Left ventricle myocardium inferior (tissue), 1 donor: ENCODE measurements at regions not wholly inside any gene's neighbourhood (a gene's known extent, or its start where the extent isn't known, plus 50 kb on each side); places are given as distances from the start of the nearest gene placed in this dataset.

Source experiments
- DNase-seq: peaks from one replicate; pipeline ENCODE4 v3.0.0-alpha.2; 2020
- H3K27ac ChIP-seq: fragments of 200-600 bp; replicated peaks from 2 replicates; pipeline ENCODE4 v1.8.0; 2021
- H3K27me3 ChIP-seq: fragments of 200-600 bp; 2 replicates; pipeline ENCODE4 v1.8.0; 2021; ENCODE audit warnings: low read depth
- H3K36me3 ChIP-seq: fragments of 200-600 bp; 2 replicates; pipeline ENCODE4 v1.8.0; 2021
- H3K4me1 ChIP-seq: fragments of 200-600 bp; 2 replicates; pipeline ENCODE4 v1.8.0; 2021
- H3K4me3 ChIP-seq: fragments of 200-600 bp; 2 replicates; pipeline ENCODE4 v1.8.0; 2021; ENCODE audit warnings: mild to moderate bottlenecking, moderate library complexity
- H3K9me3 ChIP-seq: fragments of 200-600 bp; replicated peaks from 2 replicates; pipeline ENCODE4 v1.8.0; 2021
- intact Hi-C: fragments of 100-400 bp; cut with micrococcal nuclease; formaldehyde crosslinking; loops from one replicate; pipeline ENCODE4 v1.11.0; 2022
- TF ChIP-seq, protein P1 (sequence below): fragments of 200-600 bp; IDR thresholded peaks from 2 replicates; pipeline ENCODE4 v1.8.0; 2021; ENCODE audit warnings: antibody characterized with exemption, mild to moderate bottlenecking, borderline replicate concordance
- donor health status: DM: no; HTN: yes; CAD: no; lungs with severe emphysema.

- intact Hi-C loops, result no loop called here
- Histone ChIP-seq H3K4me3 (no peak overlapping the region), H3K36me3 (no peaks in the 10 kb centered on the region), H3K9me3 (no peaks in the 10 kb centered on the region), H3K27me3 (no peaks in the 10 kb centered on the region), H3K4me1 (no peaks in the 10 kb centered on the region), H3K27ac (no peak overlapping the region)
- TF ChIP-seq, protein P1, sequence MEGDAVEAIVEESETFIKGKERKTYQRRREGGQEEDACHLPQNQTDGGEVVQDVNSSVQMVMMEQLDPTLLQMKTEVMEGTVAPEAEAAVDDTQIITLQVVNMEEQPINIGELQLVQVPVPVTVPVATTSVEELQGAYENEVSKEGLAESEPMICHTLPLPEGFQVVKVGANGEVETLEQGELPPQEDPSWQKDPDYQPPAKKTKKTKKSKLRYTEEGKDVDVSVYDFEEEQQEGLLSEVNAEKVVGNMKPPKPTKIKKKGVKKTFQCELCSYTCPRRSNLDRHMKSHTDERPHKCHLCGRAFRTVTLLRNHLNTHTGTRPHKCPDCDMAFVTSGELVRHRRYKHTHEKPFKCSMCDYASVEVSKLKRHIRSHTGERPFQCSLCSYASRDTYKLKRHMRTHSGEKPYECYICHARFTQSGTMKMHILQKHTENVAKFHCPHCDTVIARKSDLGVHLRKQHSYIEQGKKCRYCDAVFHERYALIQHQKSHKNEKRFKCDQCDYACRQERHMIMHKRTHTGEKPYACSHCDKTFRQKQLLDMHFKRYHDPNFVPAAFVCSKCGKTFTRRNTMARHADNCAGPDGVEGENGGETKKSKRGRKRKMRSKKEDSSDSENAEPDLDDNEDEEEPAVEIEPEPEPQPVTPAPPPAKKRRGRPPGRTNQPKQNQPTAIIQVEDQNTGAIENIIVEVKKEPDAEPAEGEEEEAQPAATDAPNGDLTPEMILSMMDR, result no peak
- DNase-seq, result no peak
Measured at GRCh38 chr9:107660976-107661375, 171.4 kb upstream of the KLF4 start.

DNA sequence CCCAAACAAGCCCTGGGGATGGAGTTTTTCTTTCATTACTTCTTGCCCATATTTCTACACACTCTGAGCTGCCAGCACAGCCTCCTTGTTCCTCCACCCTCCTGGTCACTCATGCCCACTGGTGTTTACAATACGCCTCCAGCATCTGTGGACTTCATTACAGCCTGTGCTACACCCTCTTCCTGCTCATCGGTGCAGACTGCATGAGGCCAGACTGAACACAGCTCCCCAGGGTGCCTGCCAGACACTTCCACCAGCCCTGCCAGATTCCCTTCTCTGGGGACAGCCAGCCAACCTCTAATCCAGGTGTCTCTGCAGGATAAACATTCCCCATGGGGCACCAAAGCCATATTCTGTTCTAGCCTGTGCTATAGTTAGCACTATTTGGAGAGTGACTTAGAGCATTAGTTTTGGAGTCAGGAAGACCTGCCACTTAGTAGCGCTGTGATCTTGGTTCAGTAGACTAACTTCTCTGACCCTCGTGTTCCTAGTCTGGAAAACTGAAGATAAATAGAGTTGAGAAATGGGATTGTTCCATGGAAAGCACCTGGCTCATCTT lies 163.8 kb upstream of the KLF4 start:
- TF ChIP-seq, protein P1, result no peak
- Histone ChIP-seq H3K4me3 (no peak overlapping the region), H3K27ac (peak overlapping the region; percentile 18), H3K9me3 (no peaks in the 10 kb centered on the region), H3K4me1 (no peaks in the 10 kb centered on the region), H3K27me3 (no peaks in the 10 kb centered on the region), H3K36me3 (no peaks in the 10 kb centered on the region)
- peak; percentile 25 for DNase-seq
- intact Hi-C loops, result no loop called here

DNA sequence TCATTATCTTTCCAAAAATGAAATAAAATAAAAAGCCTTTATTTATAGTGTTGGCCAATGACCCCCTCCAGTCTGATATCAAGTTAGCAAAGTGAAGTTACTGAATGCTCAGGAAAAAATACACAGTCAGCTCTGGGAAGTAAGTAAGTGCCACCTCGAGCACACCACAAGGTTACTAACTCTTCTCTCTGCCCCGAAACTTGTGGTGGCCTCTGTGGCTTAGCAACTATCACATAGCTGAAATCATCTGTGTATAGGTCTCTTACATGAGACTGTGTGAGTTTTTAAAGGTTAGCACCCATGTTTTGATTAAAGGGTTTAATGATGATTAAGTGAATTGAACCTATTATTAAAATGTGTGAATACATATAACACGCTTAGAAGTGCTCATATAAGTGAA lies 161.4 kb upstream of the KLF4 start:
- H3K4me3 ChIP-seq, result no peak overlapping the region
- H3K9me3 ChIP-seq, result no peaks in the 10 kb centered on the region
- no peak overlapping the region for H3K27ac ChIP-seq
- H3K36me3 ChIP-seq, result no peaks in the 10 kb centered on the region
- H3K27me3 ChIP-seq, result no peaks in the 10 kb centered on the region
- TF ChIP-seq, protein P1, result no peak
- intact Hi-C loops, result no loop called here
- H3K4me1 ChIP-seq, result peaks cover 2% of the 10 kb centered on the region
- no peak for DNase-seq

GRCh38 chr9:107650321-107650720 lies 160.8 kb upstream of the KLF4 start:
- DNase-seq, result no peak
- H3K4me3 ChIP-seq, result no peak overlapping the region
- H3K4me1 ChIP-seq, result peaks cover 9% of the 10 kb centered on the region
- H3K27me3 ChIP-seq, result no peaks in the 10 kb centered on the region
- no peaks in the 10 kb centered on the region for H3K9me3 ChIP-seq
- no peak overlapping the region for H3K27ac ChIP-seq
- H3K36me3 ChIP-seq, result no peaks in the 10 kb centered on the region
- TF ChIP-seq, protein P1, result no peak
- intact Hi-C loops, result no loop called here

- intact Hi-C loops, result no loop called here
- TF ChIP-seq, protein P1, result no peak
Measured at GRCh38 chr9:107648153-107648715, 158.7 kb upstream of the KLF4 start.

More at GRCh38 chr9:107648153-107648715, 158.7 kb upstream of the KLF4 start:
- Histone ChIP-seq H3K27me3 (no peaks in the 10 kb centered on the region), H3K4me3 (no peak overlapping the region), H3K9me3 (no peaks in the 10 kb centered on the region), H3K27ac (no peak overlapping the region), H3K4me1 (peaks cover 18% of the 10 kb centered on the region), H3K36me3 (no peaks in the 10 kb centered on the region)
- no peak for DNase-seq
